Retinal pigment epithelial cell (primary cell): ENCODE measurements at regions not wholly inside any gene's neighbourhood (a gene's known extent, or its start where the extent isn't known, plus 50 kb on each side); places are given as distances from the start of the nearest gene placed in this dataset.

ENCODE experiments used
- DNase-seq: peaks from one replicate; pipeline ENCODE4 v3.0.0-alpha.2; 2010; ENCODE audit warnings: low read depth
- H3K4me3 ChIP-seq: 2 replicates; pipeline ENCODE4 v1.5.1; 2011; ENCODE audit warnings: mild to moderate bottlenecking, low read length, control low read depth, moderate library complexity
- CTCF ChIP-seq: conservative IDR thresholded peaks from 2 replicates; pipeline ENCODE4 v1.5.1; 2011; ENCODE audit warnings: low read depth, low read length, control low read depth, inconsistent platforms

DNA sequence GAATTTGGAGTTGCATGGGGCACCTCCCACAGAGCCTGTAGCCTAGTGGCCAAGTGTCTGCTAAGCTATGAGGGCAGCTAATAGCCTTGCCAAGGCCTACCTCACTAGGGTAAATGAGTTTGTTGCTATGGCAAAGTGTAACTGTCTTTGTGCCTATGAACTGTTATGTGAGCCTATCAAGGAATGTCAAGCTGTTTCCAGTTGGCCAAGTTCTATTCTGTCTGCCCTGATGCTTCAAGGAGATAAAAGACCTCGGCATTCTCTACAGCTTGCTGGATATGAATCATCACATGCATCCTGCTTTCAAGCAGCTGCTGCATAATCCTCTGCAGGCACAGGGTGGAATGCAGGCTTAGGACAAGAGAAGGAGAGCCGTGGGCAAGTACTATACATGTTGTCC, 69.8 kb upstream of the CCDC112 start:
- peak; percentile 35 for TF ChIP-seq CTCF
- no peak overlapping the region for H3K4me3 ChIP-seq
- DNase-seq = peak; percentile 96

DNA sequence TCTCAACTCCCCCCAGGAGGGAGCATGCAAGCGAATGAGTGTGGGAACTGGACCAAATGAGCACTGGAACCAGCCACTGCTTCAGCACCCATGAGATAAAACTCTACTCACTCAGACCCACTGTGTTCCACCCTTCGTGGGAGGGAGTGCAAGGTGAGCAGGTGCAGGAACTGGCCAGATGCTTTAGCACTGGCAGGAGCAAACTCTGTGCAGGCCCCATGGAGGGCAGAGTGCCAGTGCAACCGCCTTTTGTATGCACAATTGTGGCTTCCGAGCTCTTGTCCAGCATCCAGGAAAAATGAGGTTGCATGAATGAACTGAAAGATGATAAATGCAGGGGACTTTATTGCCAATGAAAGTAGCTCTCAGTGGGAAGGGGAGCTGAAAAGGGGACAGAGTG, 67.4 kb upstream of the CCDC112 start:
- TF ChIP-seq CTCF = no peak
- no peak overlapping the region for H3K4me3 ChIP-seq
- DNase-seq = no peak

GRCh38 chr5:115360046-115360685, 63.7 kb upstream of the CCDC112 start:
- peak; percentile 76 for DNase-seq
- no peak for TF ChIP-seq CTCF
- H3K4me3 ChIP-seq = no peak overlapping the region

GRCh38 chr5:115355767-115356381, 59.4 kb upstream of the CCDC112 start:
- no peak for DNase-seq
- no peak for TF ChIP-seq CTCF

GRCh38 chr5:115355095-115355494, 58.6 kb upstream of the CCDC112 start:
- no peak overlapping the region for H3K4me3 ChIP-seq
- TF ChIP-seq CTCF = no peak
- DNase-seq = no peak

More at GRCh38 chr5:115355767-115356381, 59.4 kb upstream of the CCDC112 start:
- H3K4me3 ChIP-seq = no peak overlapping the region

- no peak for TF ChIP-seq CTCF
- no peak overlapping the region for H3K4me3 ChIP-seq
- no peak for DNase-seq
These were observed 57.8 kb upstream of the CCDC112 start for GRCh38 chr5:115354246-115354645.

DNA sequence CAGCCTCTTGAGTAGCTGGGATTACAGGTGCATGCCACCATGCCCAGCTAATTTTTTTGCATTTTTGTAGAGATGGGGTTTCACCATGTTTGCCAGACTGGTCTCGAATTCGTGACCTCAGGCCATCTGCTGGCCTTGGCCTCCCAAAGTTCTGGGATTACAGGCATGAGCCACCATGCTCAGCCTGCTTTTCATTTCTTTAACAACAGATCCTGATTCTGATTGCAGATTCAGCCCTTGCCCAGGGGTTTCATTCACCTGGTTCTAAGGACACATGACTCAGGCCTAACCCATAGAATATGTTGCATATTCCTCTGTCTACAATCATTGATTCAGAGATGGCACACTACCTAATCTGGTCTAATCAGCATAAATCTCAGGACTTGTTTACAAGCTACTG, 56.1 kb upstream of the CCDC112 start:
- TF ChIP-seq CTCF = no peak
- no peak for DNase-seq
- H3K4me3 ChIP-seq = no peak overlapping the region
